ENCODE measurements at regions not wholly inside any gene's neighbourhood (a gene's known extent, or its start where the extent isn't known, plus 50 kb on each side); places are given as distances from the start of the nearest gene placed in this dataset.

GRCh38 chr4:37533286-37534033 is 152.7 kb downstream of the RELL1 start:
- Mint-ChIP-seq H3K9me3 (no peaks in the 10 kb centered on the region), H3K36me3 (ENCODE audit: low read depth) (no peaks in the 10 kb centered on the region), H3K27ac (no peak overlapping the region), H3K27me3 (ENCODE audit: insufficient read depth) (no peaks in the 10 kb centered on the region), H3K4me3 (no peak overlapping the region), H3K4me1 (peaks cover 1% of the 10 kb centered on the region)
- Histone ChIP-seq H3K27ac (ENCODE audit: low read depth, low read length) (no peak overlapping the region), H3K4me1 (ENCODE audit: control insufficient read depth, insufficient read depth, low read length) (no peaks in the 10 kb centered on the region), H3K4me3 (ENCODE audit: low read length) (no peak overlapping the region), H3K9me3 (ENCODE audit: control insufficient read depth, low read length) (no peaks in the 10 kb centered on the region), H3K9ac (ENCODE audit: extremely low read depth, low read length, poor library complexity, severe bottlenecking) (no peak overlapping the region), H3K36me3 (ENCODE audit: control insufficient read depth, insufficient read depth, low read length) (no peaks in the 10 kb centered on the region), H3K27me3 (ENCODE audit: control insufficient read depth, insufficient read depth, low read length, poor library complexity, severe bottlenecking) (no peaks in the 10 kb centered on the region)
- no peak for TF ChIP-seq CTCF (conservative IDR thresholded peaks at IDR 0.05)
- 89 to 90% methylated on average over 5 to 6 of the region's 6 CpGs for WGBS, 2 experiments (ENCODE audit: insufficient coverage in 1 of 2, insufficient read length in 1 of 2)
- no peak for DNase-seq

DNA sequence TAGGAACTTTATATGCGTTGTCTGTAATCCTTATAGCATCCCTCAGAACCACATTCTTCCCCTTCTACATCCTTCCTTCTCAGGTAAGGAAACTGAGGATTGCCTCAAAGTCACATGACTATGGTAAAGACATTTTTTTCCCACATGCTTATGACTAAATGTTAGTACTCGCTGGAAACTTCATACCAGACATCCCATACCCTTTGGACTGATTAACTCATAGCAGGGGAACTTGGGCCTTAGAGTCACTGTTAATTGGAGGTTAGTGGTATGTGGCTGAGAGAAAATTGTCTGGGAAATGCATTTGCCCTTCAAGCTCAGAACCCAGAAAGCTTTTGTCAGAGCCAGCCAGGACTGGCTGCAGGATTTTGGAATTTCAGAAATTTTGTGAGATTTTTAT is 155.0 kb downstream of the RELL1 start:
- H3K9me3 Mint-ChIP-seq = no peaks in the 10 kb centered on the region
- Histone ChIP-seq H3K4me3 (ENCODE audit: low read length) (no peak overlapping the region), H3K9ac (ENCODE audit: extremely low read depth, low read length, poor library complexity, severe bottlenecking) (no peak overlapping the region), H3K4me1 (ENCODE audit: control insufficient read depth, insufficient read depth, low read length) (no peaks in the 10 kb centered on the region), H3K27ac (ENCODE audit: low read depth, low read length) (no peak overlapping the region), H3K9me3 (ENCODE audit: control insufficient read depth, low read length) (no peaks in the 10 kb centered on the region), H3K27me3 (ENCODE audit: control insufficient read depth, insufficient read depth, low read length, poor library complexity, severe bottlenecking) (no peaks in the 10 kb centered on the region), H3K36me3 (ENCODE audit: control insufficient read depth, insufficient read depth, low read length) (no peaks in the 10 kb centered on the region)
- no peaks in the 10 kb centered on the region for H3K36me3 Mint-ChIP-seq (ENCODE audit: low read depth)
- no peak overlapping the region for H3K27ac Mint-ChIP-seq
- H3K4me3 Mint-ChIP-seq = no peak overlapping the region
- H3K27me3 Mint-ChIP-seq (ENCODE audit: insufficient read depth) = no peaks in the 10 kb centered on the region
- no peak for TF ChIP-seq CTCF (conservative IDR thresholded peaks at IDR 0.05)
- no peaks in the 10 kb centered on the region for H3K4me1 Mint-ChIP-seq
- DNase-seq = no peak
- WGBS, 2 experiments (ENCODE audit: insufficient coverage in 1 of 2, insufficient read length in 1 of 2) = 92 to 93% methylated on average over 1 to 2 of the region's 2 CpGs

DNA sequence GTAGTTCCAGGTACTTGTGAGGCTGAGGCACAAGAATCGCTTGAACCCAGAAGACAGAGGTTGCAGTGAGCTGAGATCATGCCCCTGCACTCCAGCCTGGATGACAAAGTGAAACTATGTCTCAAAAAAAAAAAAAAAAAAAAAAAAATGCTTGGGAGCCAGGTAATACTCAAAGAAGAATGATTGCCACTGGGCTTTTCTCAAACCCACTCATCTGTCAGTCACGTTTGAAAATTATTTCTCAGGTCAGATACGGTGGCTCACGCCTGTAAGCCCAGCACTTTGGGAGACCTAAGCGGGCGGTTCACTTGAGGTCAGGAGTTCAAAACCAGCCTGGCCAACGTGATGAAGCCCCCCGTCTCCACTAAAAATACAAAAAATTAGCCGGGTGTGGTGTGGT is 155.7 kb downstream of the RELL1 start:
- Mint-ChIP-seq H3K4me3 (no peak overlapping the region), H3K4me1 (no peaks in the 10 kb centered on the region), H3K27me3 (ENCODE audit: insufficient read depth) (no peaks in the 10 kb centered on the region), H3K27ac (no peak overlapping the region), H3K36me3 (ENCODE audit: low read depth) (no peaks in the 10 kb centered on the region), H3K9me3 (no peaks in the 10 kb centered on the region)
- Histone ChIP-seq H3K4me3 (ENCODE audit: low read length) (no peak overlapping the region), H3K9me3 (ENCODE audit: control insufficient read depth, low read length) (no peaks in the 10 kb centered on the region), H3K4me1 (ENCODE audit: control insufficient read depth, insufficient read depth, low read length) (no peaks in the 10 kb centered on the region), H3K9ac (ENCODE audit: extremely low read depth, low read length, poor library complexity, severe bottlenecking) (no peak overlapping the region), H3K27me3 (ENCODE audit: control insufficient read depth, insufficient read depth, low read length, poor library complexity, severe bottlenecking) (no peaks in the 10 kb centered on the region), H3K36me3 (ENCODE audit: control insufficient read depth, insufficient read depth, low read length) (no peaks in the 10 kb centered on the region), H3K27ac (ENCODE audit: low read depth, low read length) (no peak overlapping the region)
- TF ChIP-seq CTCF (conservative IDR thresholded peaks at IDR 0.05) = no peak
- 93 to 94% methylated on average over 3 to 9 of the region's 9 CpGs for WGBS, 2 experiments (ENCODE audit: insufficient coverage in 1 of 2, insufficient read length in 1 of 2)
- DNase-seq = no peak

Measured in endodermal cell (in vitro differentiated cells).